ENCODE measurements at regions not wholly inside any gene's neighbourhood (a gene's known extent, or its start where the extent isn't known, plus 50 kb on each side); places are given as distances from the start of the nearest gene placed in this dataset.

GRCh38 chr6:113317442-113317841, 539.7 kb upstream of the MARCKS start:
- Histone ChIP-seq H3K36me3 (no peaks in the 10 kb centered on the region), H3K4me3 (no peak overlapping the region), H3K4me1 (no peaks in the 10 kb centered on the region), H3K9me3 (no peaks in the 10 kb centered on the region), H3K27ac (no peak overlapping the region), H3K27me3 (no peaks in the 10 kb centered on the region)
- TF ChIP-seq CTCF (IDR thresholded peaks at IDR 0.05) (no peak), POLR2A (IDR thresholded peaks at IDR 0.05) (no peak)
- DNase-seq: no peak
- intact Hi-C loops (cut with DNase I; ENCODE audit: low total_unique reads): no loop called here

- no peaks in the 10 kb centered on the region for H3K4me1 ChIP-seq
- H3K27me3 ChIP-seq: no peaks in the 10 kb centered on the region
- intact Hi-C loops (cut with DNase I; ENCODE audit: low total_unique reads): no loop called here
- H3K27ac ChIP-seq: no peak overlapping the region
- no peaks in the 10 kb centered on the region for H3K9me3 ChIP-seq
- TF ChIP-seq CTCF (IDR thresholded peaks at IDR 0.05) (no peak), POLR2A (IDR thresholded peaks at IDR 0.05) (no peak)
- DNase-seq: no peak
- no peaks in the 10 kb centered on the region for H3K36me3 ChIP-seq
- H3K4me3 ChIP-seq: no peak overlapping the region
Observed at GRCh38 chr6:113317891-113318574, 539.1 kb upstream of the MARCKS start.

- H3K9me3 ChIP-seq: no peaks in the 10 kb centered on the region
- no peaks in the 10 kb centered on the region for H3K36me3 ChIP-seq
- no peak overlapping the region for H3K4me3 ChIP-seq
- H3K4me1 ChIP-seq: no peaks in the 10 kb centered on the region
- no peaks in the 10 kb centered on the region for H3K27me3 ChIP-seq
- DNase-seq: no peak
- TF ChIP-seq POLR2A (IDR thresholded peaks at IDR 0.05): no peak
- no peak for TF ChIP-seq CTCF (IDR thresholded peaks at IDR 0.05)
- H3K27ac ChIP-seq: no peak overlapping the region
- intact Hi-C loops (cut with DNase I; ENCODE audit: low total_unique reads): no loop called here
Observed at GRCh38 chr6:113318575-113318917, 538.6 kb upstream of the MARCKS start.

- H3K4me1 ChIP-seq: no peaks in the 10 kb centered on the region
- no peaks in the 10 kb centered on the region for H3K9me3 ChIP-seq
- no peak overlapping the region for H3K4me3 ChIP-seq
- H3K27ac ChIP-seq: no peak overlapping the region
- H3K27me3 ChIP-seq: no peaks in the 10 kb centered on the region
- TF ChIP-seq CTCF (IDR thresholded peaks at IDR 0.05): no peak
- no peak for TF ChIP-seq POLR2A (IDR thresholded peaks at IDR 0.05)
- no peaks in the 10 kb centered on the region for H3K36me3 ChIP-seq
- DNase-seq: no peak
- intact Hi-C loops (cut with DNase I; ENCODE audit: low total_unique reads): no loop called here
Observed at GRCh38 chr6:113320653-113321052, 536.5 kb upstream of the MARCKS start.

GRCh38 chr6:113326781-113327180, 530.4 kb upstream of the MARCKS start:
- TF ChIP-seq CTCF (IDR thresholded peaks at IDR 0.05) (no peak), POLR2A (IDR thresholded peaks at IDR 0.05) (no peak)
- intact Hi-C loops (cut with DNase I; ENCODE audit: low total_unique reads): no loop called here
- Histone ChIP-seq H3K4me3 (no peak overlapping the region), H3K36me3 (no peaks in the 10 kb centered on the region), H3K9me3 (no peaks in the 10 kb centered on the region), H3K4me1 (no peaks in the 10 kb centered on the region), H3K27ac (no peak overlapping the region), H3K27me3 (no peaks in the 10 kb centered on the region)
- DNase-seq: no peak
